ENCODE measurements at regions not wholly inside any gene's neighbourhood (a gene's known extent, or its start where the extent isn't known, plus 50 kb on each side); places are given as distances from the start of the nearest gene placed in this dataset.

GRCh38 chr7:98795741-98796493 is 73.9 kb downstream of the TMEM130 start:
- no peak for TF ChIP-seq CTCF (IDR thresholded peaks at IDR 0.05)
- no peak for TF ChIP-seq POLR2A (IDR thresholded peaks at IDR 0.05)
- no peak for TF ChIP-seq POLR2AphosphoS5 (IDR thresholded peaks at IDR 0.05)
- no peak for TF ChIP-seq EP300 (IDR thresholded peaks at IDR 0.05)
- 81 to 89% methylated on average over 12 of the region's 12 CpGs for WGBS, 2 donors
- Histone ChIP-seq H3K27me3 (no peaks in the 10 kb centered on the region), H3K9me3 (peaks cover 2 to 4% (median 3%) of the 10 kb centered on the region in 4 donors), H3K4me1 (no peaks in the 10 kb centered on the region), H3K27ac (no peak overlapping the region), H3K4me3 (no peak overlapping the region), H3K36me3 (no peaks in the 10 kb centered on the region)
- ATAC-seq (ENCODE audit: low FRiP score in 2 of 2), result no peak
- DNase-seq, result no peak

Small RNA genes in the stretch of these regions (small RNA-seq; reads per million reads assigned to genes)
- 0 reads per million in 4 donors for gene RNU6-393P
